ENCODE measurements at regions not wholly inside any gene's neighbourhood (a gene's known extent, or its start where the extent isn't known, plus 50 kb on each side); places are given as distances from the start of the nearest gene placed in this dataset.

DNA sequence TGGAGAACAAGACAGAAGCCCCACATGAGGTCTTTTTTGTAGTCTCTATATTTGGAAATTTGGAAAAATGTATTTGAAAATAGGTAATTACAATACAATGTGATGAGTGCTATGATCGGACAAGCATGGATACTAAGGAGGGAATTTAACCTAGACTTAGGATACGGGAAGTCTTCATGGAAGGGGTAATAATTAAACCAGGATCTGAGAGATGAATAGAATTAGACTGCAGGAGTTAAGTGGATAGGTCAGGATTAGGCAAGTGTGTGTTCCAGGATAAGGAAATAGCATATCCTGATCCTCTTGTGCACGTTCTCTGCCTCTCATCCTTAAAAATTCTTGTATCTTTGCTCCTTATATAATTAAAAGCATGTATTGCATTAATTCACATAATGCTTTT, 223.3 kb upstream of the PRICKLE1 start:
- Histone ChIP-seq H3K27ac (replicated peaks) (no peak overlapping the region), H3K4me3 (replicated peaks; ENCODE audit: insufficient read depth, low read length) (no peak overlapping the region), H3K27me3 (ENCODE audit: insufficient read depth, poor library complexity, severe bottlenecking) (no peaks in the 10 kb centered on the region)
- no peak for TF ChIP-seq SPI1 (IDR thresholded peaks at IDR 0.05; ENCODE audit: borderline replicate concordance, low read depth)
- TF ChIP-seq REST (IDR thresholded peaks at IDR 0.05; ENCODE audit: insufficient replicate concordance, low read depth), result no peak
- TF ChIP-seq GABPA (IDR thresholded peaks at IDR 0.05; ENCODE audit: low read depth), result no peak
- TF ChIP-seq, protein P1, sequence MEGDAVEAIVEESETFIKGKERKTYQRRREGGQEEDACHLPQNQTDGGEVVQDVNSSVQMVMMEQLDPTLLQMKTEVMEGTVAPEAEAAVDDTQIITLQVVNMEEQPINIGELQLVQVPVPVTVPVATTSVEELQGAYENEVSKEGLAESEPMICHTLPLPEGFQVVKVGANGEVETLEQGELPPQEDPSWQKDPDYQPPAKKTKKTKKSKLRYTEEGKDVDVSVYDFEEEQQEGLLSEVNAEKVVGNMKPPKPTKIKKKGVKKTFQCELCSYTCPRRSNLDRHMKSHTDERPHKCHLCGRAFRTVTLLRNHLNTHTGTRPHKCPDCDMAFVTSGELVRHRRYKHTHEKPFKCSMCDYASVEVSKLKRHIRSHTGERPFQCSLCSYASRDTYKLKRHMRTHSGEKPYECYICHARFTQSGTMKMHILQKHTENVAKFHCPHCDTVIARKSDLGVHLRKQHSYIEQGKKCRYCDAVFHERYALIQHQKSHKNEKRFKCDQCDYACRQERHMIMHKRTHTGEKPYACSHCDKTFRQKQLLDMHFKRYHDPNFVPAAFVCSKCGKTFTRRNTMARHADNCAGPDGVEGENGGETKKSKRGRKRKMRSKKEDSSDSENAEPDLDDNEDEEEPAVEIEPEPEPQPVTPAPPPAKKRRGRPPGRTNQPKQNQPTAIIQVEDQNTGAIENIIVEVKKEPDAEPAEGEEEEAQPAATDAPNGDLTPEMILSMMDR (IDR thresholded peaks at IDR 0.05; ENCODE audit: insufficient read depth, low read length), result no peak
- no peak for TF ChIP-seq POLR2AphosphoS5 (IDR thresholded peaks at IDR 0.05; ENCODE audit: low read depth)
- no peak for DNase-seq (ENCODE audit: low read depth in 1 of 2, low spot score in 1 of 2)

GRCh38 chr12:42812086-42812485, 222.5 kb upstream of the PRICKLE1 start:
- DNase-seq (ENCODE audit: low read depth in 1 of 2, low spot score in 1 of 2), result no peak
- no peak for TF ChIP-seq GABPA (IDR thresholded peaks at IDR 0.05; ENCODE audit: low read depth)
- no peak for TF ChIP-seq SPI1 (IDR thresholded peaks at IDR 0.05; ENCODE audit: borderline replicate concordance, low read depth)
- TF ChIP-seq, protein P1 (IDR thresholded peaks at IDR 0.05; ENCODE audit: insufficient read depth, low read length), result no peak
- no peak for TF ChIP-seq REST (IDR thresholded peaks at IDR 0.05; ENCODE audit: insufficient replicate concordance, low read depth)
- TF ChIP-seq POLR2AphosphoS5 (IDR thresholded peaks at IDR 0.05; ENCODE audit: low read depth), result no peak

DNA sequence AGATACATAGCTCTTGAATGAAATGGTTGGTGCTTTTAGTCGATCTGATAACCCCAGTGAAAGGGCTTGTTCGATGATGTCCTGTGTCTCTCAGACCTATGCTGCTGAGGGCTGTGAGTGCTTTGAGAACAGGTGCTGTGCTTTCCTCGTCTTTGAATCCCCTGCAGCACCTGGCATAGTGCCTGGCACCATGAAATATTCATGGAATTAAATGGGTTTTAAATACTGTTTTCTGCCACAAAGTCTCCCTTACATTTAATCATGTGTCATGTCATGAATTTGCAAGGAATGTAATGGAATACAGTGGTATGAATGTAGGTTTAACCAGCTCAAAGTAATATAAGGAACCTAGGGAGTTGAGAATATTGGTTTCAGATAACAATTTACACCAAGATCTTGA, 220.5 kb upstream of the PRICKLE1 start:
- no peak overlapping the region for H3K27ac ChIP-seq (replicated peaks)
- no peak for DNase-seq (ENCODE audit: low read depth in 1 of 2, low spot score in 1 of 2)
- TF ChIP-seq GABPA (IDR thresholded peaks at IDR 0.05; ENCODE audit: low read depth), result no peak
- TF ChIP-seq SPI1 (IDR thresholded peaks at IDR 0.05; ENCODE audit: borderline replicate concordance, low read depth), result no peak
- TF ChIP-seq REST (IDR thresholded peaks at IDR 0.05; ENCODE audit: insufficient replicate concordance, low read depth), result no peak
- TF ChIP-seq, protein P1 (IDR thresholded peaks at IDR 0.05; ENCODE audit: insufficient read depth, low read length), result no peak
- TF ChIP-seq POLR2AphosphoS5 (IDR thresholded peaks at IDR 0.05; ENCODE audit: low read depth), result no peak
- no peak overlapping the region for H3K4me3 ChIP-seq (replicated peaks; ENCODE audit: insufficient read depth, low read length)
- no peaks in the 10 kb centered on the region for H3K27me3 ChIP-seq (ENCODE audit: insufficient read depth, poor library complexity, severe bottlenecking)

More at GRCh38 chr12:42812086-42812485, 222.5 kb upstream of the PRICKLE1 start:
- H3K4me3 ChIP-seq (replicated peaks; ENCODE audit: insufficient read depth, low read length), result no peak overlapping the region
- H3K27ac ChIP-seq (replicated peaks), result no peak overlapping the region
- H3K27me3 ChIP-seq (ENCODE audit: insufficient read depth, poor library complexity, severe bottlenecking), result no peaks in the 10 kb centered on the region

All from HL-60 (cell line).